ENCODE measurements at regions not wholly inside any gene's neighbourhood (a gene's known extent, or its start where the extent isn't known, plus 50 kb on each side); places are given as distances from the start of the nearest gene placed in this dataset.

- TF ChIP-seq, protein P1, sequence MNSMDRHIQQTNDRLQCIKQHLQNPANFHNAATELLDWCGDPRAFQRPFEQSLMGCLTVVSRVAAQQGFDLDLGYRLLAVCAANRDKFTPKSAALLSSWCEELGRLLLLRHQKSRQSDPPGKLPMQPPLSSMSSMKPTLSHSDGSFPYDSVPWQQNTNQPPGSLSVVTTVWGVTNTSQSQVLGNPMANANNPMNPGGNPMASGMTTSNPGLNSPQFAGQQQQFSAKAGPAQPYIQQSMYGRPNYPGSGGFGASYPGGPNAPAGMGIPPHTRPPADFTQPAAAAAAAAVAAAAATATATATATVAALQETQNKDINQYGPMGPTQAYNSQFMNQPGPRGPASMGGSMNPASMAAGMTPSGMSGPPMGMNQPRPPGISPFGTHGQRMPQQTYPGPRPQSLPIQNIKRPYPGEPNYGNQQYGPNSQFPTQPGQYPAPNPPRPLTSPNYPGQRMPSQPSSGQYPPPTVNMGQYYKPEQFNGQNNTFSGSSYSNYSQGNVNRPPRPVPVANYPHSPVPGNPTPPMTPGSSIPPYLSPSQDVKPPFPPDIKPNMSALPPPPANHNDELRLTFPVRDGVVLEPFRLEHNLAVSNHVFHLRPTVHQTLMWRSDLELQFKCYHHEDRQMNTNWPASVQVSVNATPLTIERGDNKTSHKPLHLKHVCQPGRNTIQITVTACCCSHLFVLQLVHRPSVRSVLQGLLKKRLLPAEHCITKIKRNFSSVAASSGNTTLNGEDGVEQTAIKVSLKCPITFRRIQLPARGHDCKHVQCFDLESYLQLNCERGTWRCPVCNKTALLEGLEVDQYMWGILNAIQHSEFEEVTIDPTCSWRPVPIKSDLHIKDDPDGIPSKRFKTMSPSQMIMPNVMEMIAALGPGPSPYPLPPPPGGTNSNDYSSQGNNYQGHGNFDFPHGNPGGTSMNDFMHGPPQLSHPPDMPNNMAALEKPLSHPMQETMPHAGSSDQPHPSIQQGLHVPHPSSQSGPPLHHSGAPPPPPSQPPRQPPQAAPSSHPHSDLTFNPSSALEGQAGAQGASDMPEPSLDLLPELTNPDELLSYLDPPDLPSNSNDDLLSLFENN (IDR thresholded peaks at IDR 0.05; ENCODE audit: low read depth in 2 of 2, low read length in 2 of 2), result no peak
Measured at GRCh38 chr21:27388825-27389224, 421.9 kb upstream of the ADAMTS5 start (continued).

DNA sequence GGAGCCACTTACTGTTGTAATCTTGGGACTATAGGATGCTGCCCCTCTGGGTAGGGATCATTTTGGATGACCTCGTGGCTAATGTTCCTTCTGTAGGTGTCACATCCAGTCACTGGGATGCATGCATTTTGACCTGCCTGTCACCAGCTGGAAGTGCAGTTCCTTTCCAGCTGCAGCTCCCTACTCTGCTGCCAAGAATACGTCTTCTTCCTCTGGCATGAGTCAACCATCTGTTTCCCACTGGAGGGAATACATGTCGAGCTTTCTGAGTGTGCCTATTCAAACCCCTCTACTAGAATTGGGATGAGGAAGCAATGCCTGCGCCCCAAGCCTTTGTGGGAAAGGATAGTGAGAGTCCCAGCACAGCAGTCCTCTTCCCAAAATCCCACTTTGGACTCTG lies 415.5 kb upstream of the ADAMTS5 start:
- in situ Hi-C loops (cut with MboI), result no loop called here
- ChIA-PET POLR2A (no interaction called here), CTCF (ENCODE audit: low intra/inter-chr PET ratio) (no interaction called here)
- Histone ChIP-seq H3K9me1 (ENCODE audit: control insufficient read depth, insufficient read depth, low read length) (no peaks in the 10 kb centered on the region), H3K27me3 (ENCODE audit: control insufficient read depth in 2 of 2, insufficient read depth in 2 of 2, low read length in 2 of 2) (no peaks in the 10 kb centered on the region), H3K9me3 (replicated peaks; ENCODE audit: control insufficient read depth, insufficient read depth, low read depth, low read length) (no peaks in the 10 kb centered on the region), H3K27ac (ENCODE audit: extremely low read depth, low read depth, low read length) (no peak overlapping the region), H3K36me3 (ENCODE audit: control insufficient read depth, insufficient read depth, low read length) (no peaks in the 10 kb centered on the region), H3K4me1 (replicated peaks in 1 of 2; ENCODE audit: control insufficient read depth in 2 of 2, insufficient read depth in 2 of 2, low read length in 2 of 2) (no peaks in the 10 kb centered on the region), H3K4me3 (no peak overlapping the region), H3K9ac (ENCODE audit: insufficient read depth in 1 of 2, low read depth in 2 of 2, low read length in 2 of 2) (no peak overlapping the region), H4K20me1 (replicated peaks; ENCODE audit: control insufficient read depth, insufficient read depth, low read length) (no peaks in the 10 kb centered on the region), H2AFZ (ENCODE audit: low read depth, low read length) (no peak overlapping the region), H3K4me2 (ENCODE audit: insufficient read depth, low read length) (no peak overlapping the region), H3K79me2 (ENCODE audit: control insufficient read depth, insufficient read depth, low read length) (no peaks in the 10 kb centered on the region)
- no peak for ATAC-seq
- TF ChIP-seq GTF2F1 (IDR thresholded peaks at IDR 0.05; ENCODE audit: low read depth, low read length) (no peak), HMBOX1 (IDR thresholded peaks at IDR 0.05) (no peak), PHF21A (IDR thresholded peaks at IDR 0.05; ENCODE audit: borderline replicate concordance, low read depth) (no peak), MTA2 (IDR thresholded peaks at IDR 0.05; ENCODE audit: low read depth) (no peak), ZNF324 (CRISPR knock-in tag; IDR thresholded peaks at IDR 0.05) (no peak), GATAD2A (IDR thresholded peaks at IDR 0.05) (no peak), MEF2A (IDR thresholded peaks at IDR 0.05; ENCODE audit: control insufficient read depth, low read depth, low read length) (no peak), HDAC3 (IDR thresholded peaks at IDR 0.05; ENCODE audit: borderline replicate concordance, partially characterized antibody) (no peak)
- TF ChIP-seq, protein P2, sequence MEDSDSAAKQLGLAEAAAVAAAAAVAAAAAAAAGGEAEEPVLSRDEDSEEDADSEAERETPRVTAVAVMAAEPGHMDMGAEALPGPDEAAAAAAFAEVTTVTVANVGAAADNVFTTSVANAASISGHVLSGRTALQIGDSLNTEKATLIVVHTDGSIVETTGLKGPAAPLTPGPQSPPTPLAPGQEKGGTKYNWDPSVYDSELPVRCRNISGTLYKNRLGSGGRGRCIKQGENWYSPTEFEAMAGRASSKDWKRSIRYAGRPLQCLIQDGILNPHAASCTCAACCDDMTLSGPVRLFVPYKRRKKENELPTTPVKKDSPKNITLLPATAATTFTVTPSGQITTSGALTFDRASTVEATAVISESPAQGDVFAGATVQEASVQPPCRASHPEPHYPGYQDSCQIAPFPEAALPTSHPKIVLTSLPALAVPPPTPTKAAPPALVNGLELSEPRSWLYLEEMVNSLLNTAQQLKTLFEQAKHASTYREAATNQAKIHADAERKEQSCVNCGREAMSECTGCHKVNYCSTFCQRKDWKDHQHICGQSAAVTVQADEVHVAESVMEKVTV (CRISPR knock-in tag; IDR thresholded peaks at IDR 0.05), result no peak
- TF ChIP-seq, protein P3, sequence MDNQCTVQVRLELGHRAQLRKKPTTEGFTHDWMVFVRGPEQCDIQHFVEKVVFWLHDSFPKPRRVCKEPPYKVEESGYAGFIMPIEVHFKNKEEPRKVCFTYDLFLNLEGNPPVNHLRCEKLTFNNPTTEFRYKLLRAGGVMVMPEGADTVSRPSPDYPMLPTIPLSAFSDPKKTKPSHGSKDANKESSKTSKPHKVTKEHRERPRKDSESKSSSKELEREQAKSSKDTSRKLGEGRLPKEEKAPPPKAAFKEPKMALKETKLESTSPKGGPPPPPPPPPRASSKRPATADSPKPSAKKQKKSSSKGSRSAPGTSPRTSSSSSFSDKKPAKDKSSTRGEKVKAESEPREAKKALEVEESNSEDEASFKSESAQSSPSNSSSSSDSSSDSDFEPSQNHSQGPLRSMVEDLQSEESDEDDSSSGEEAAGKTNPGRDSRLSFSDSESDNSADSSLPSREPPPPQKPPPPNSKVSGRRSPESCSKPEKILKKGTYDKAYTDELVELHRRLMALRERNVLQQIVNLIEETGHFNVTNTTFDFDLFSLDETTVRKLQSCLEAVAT (IDR thresholded peaks at IDR 0.05), result no peak
- TF ChIP-seq, protein P4, sequence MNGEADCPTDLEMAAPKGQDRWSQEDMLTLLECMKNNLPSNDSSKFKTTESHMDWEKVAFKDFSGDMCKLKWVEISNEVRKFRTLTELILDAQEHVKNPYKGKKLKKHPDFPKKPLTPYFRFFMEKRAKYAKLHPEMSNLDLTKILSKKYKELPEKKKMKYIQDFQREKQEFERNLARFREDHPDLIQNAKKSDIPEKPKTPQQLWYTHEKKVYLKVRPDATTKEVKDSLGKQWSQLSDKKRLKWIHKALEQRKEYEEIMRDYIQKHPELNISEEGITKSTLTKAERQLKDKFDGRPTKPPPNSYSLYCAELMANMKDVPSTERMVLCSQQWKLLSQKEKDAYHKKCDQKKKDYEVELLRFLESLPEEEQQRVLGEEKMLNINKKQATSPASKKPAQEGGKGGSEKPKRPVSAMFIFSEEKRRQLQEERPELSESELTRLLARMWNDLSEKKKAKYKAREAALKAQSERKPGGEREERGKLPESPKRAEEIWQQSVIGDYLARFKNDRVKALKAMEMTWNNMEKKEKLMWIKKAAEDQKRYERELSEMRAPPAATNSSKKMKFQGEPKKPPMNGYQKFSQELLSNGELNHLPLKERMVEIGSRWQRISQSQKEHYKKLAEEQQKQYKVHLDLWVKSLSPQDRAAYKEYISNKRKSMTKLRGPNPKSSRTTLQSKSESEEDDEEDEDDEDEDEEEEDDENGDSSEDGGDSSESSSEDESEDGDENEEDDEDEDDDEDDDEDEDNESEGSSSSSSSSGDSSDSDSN (IDR thresholded peaks at IDR 0.05; ENCODE audit: borderline replicate concordance in 1 of 2, low read depth in 2 of 2, low read length in 2 of 2), result no peak
- BruUV-seq (replicated peaks), result no TSS peak
- no peak for FAIRE-seq
- intact Hi-C loops (cut with micrococcal nuclease), result no loop called here
- 13% methylated on average over 4 of the region's 4 CpGs for WGBS (ENCODE audit: insufficient coverage, low coverage, missing lambda C conversion rate)
- DNase-seq (ENCODE audit: extremely low read depth in 1 of 4, low spot score in 3 of 4), result no peak
